Activated naive CD8-positive, alpha-beta T cell (primary cell): ENCODE measurements at regions not wholly inside any gene's neighbourhood (a gene's known extent, or its start where the extent isn't known, plus 50 kb on each side); places are given as distances from the start of the nearest gene placed in this dataset.

Experiments used
- H3K27ac Mint-ChIP-seq: one replicate; pipeline ENCODE4 v1.8.0; 2021; ENCODE audit warnings: mixed read lengths
- H3K27me3 Mint-ChIP-seq: one replicate; pipeline ENCODE4 v1.8.0; 2021; ENCODE audit warnings: mixed read lengths
- H3K36me3 Mint-ChIP-seq: one replicate; pipeline ENCODE4 v1.8.0; 2021; ENCODE audit warnings: mixed read lengths
- H3K4me1 Mint-ChIP-seq: one replicate; pipeline ENCODE4 v1.8.0; 2021; ENCODE audit warnings: low read depth, mixed read lengths
- H3K4me3 Mint-ChIP-seq: one replicate; pipeline ENCODE4 v1.8.0; 2021; ENCODE audit warnings: mild to moderate bottlenecking, mixed read lengths
- H3K9me3 Mint-ChIP-seq: one replicate; pipeline ENCODE4 v1.8.0; 2021; ENCODE audit warnings: low read depth, mixed read lengths

- Mint-ChIP-seq H3K27me3 (no peaks in the 10 kb centered on the region), H3K4me1 (no peaks in the 10 kb centered on the region), H3K4me3 (no peak overlapping the region), H3K9me3 (peaks cover 3% of the 10 kb centered on the region), H3K36me3 (no peaks in the 10 kb centered on the region), H3K27ac (no peak overlapping the region)
Measured at GRCh38 chr6:164578616-164579015, 730.8 kb downstream of the C6orf118 start.

- H3K9me3 Mint-ChIP-seq, result peaks cover 11% of the 10 kb centered on the region
- H3K4me1 Mint-ChIP-seq, result no peaks in the 10 kb centered on the region
- H3K27me3 Mint-ChIP-seq, result no peaks in the 10 kb centered on the region
- H3K27ac Mint-ChIP-seq, result no peak overlapping the region
- H3K36me3 Mint-ChIP-seq, result no peaks in the 10 kb centered on the region
- no peak overlapping the region for H3K4me3 Mint-ChIP-seq
Measured at GRCh38 chr6:164570801-164571200, 738.6 kb downstream of the C6orf118 start.

GRCh38 chr6:164569509-164569908, 739.9 kb downstream of the C6orf118 start:
- H3K36me3 Mint-ChIP-seq, result no peaks in the 10 kb centered on the region
- H3K9me3 Mint-ChIP-seq, result peaks cover 8% of the 10 kb centered on the region

DNA sequence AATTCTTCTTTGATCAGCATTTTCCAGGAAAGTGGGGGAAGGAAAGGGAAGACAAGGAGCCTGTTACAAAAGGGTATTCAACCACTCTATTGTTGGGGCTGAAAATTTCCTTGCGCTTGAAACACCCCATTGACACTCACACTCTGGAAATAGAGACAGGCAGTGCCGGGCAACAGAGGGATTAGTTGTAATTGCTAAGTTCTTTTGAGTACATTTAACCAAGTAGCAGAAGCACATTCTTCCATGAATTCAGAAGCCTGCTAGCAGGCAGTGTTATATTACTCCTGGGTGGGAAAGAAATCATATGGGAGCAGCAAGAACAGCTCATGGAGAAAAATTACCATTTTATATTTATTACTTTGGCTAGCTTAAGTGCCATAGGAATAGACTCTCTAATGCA, 745.5 kb downstream of the C6orf118 start:
- Mint-ChIP-seq H3K36me3 (no peaks in the 10 kb centered on the region), H3K27me3 (no peaks in the 10 kb centered on the region), H3K9me3 (peaks cover 14% of the 10 kb centered on the region), H3K4me1 (no peaks in the 10 kb centered on the region), H3K4me3 (no peak overlapping the region), H3K27ac (no peak overlapping the region)

More at GRCh38 chr6:164569509-164569908, 739.9 kb downstream of the C6orf118 start:
- H3K4me1 Mint-ChIP-seq, result no peaks in the 10 kb centered on the region
- no peak overlapping the region for H3K4me3 Mint-ChIP-seq
- H3K27ac Mint-ChIP-seq, result no peak overlapping the region
- no peaks in the 10 kb centered on the region for H3K27me3 Mint-ChIP-seq

DNA sequence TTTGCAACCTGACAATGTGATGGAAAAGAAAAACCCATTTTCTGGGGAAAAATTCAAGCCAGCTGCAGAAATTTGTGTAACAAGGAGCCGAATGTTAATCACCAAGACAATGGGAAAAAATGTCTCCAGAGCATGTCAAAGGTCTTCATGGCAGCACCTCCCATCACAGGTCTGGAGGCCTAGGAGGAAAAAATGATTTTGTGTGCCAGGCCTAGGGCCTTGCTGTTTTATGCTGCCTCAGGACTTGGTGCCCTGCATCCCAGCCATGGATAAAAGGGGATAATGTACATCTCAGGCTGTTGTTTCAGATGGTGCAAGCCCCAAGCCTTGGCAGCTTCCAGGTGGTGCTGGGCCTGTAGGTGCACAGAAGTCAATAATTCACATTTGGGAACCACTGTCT, 747.7 kb downstream of the C6orf118 start:
- H3K4me3 Mint-ChIP-seq, result no peak overlapping the region
- H3K27me3 Mint-ChIP-seq, result no peaks in the 10 kb centered on the region
- no peaks in the 10 kb centered on the region for H3K4me1 Mint-ChIP-seq
- peaks cover 19% of the 10 kb centered on the region for H3K9me3 Mint-ChIP-seq
- H3K36me3 Mint-ChIP-seq, result no peaks in the 10 kb centered on the region
- no peak overlapping the region for H3K27ac Mint-ChIP-seq

DNA sequence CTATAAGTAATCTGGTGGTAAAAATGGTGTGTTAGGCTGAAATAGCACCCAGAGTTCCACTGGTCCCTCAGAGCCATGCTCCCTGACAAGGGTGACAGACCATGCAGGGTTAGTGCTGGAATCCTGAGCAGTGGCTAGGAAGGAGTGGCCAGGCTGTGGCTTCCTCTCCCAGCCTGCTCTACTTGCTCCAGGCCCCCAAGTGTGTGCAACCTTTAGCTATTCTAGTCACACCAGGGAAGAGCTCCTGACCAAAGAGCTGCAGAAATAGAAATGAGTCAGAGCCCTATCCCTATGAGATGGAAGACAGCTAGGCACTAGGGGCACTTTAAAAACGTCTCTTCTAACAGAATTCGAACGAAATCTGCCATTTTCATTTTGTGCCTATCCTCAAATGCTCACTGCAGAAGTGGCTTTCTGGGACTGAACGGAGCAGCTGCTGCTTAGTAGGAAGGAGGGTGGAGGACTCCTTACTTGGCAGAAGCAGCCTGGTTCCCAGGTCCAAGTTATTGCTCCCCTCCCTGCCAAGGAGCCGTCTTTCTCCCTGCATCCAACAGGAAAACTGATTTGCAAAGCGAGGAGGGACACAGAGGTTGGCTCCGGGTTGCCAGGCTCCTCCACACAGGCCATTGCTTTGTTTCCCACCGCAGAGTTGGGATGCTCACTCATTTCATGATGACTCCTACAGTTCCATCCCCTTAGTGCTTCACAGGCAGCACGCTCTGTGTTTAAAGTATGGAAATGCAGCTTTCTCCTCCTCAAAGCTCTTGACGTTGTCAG, 754.5 kb downstream of the C6orf118 start:
- no peak overlapping the region for H3K4me3 Mint-ChIP-seq
- H3K27ac Mint-ChIP-seq, result no peak overlapping the region
- H3K4me1 Mint-ChIP-seq, result no peaks in the 10 kb centered on the region
- peaks cover 16% of the 10 kb centered on the region for H3K9me3 Mint-ChIP-seq
- H3K36me3 Mint-ChIP-seq, result no peaks in the 10 kb centered on the region
- H3K27me3 Mint-ChIP-seq, result no peaks in the 10 kb centered on the region

DNA sequence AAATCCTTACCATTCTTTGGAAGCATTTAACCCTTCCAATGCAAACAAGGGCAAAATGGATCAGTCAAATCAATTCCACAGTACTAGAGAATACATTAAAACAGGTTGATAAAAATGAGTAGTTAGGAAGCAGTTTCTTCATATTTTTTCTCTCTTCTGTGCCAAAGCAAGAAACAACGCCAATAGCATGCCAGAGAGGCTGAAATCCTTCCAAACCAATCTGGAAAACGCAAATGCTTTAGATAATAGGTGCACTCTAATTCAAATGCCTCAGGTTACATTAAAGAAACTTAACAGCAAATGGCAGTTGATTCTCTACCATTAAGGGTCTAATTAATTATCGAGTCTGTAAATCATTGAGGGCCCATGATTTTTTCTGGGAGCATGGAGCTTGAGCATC, 755.2 kb downstream of the C6orf118 start:
- H3K36me3 Mint-ChIP-seq, result no peaks in the 10 kb centered on the region
- no peak overlapping the region for H3K27ac Mint-ChIP-seq
- peaks cover 20% of the 10 kb centered on the region for H3K9me3 Mint-ChIP-seq
- no peak overlapping the region for H3K4me3 Mint-ChIP-seq
- no peaks in the 10 kb centered on the region for H3K4me1 Mint-ChIP-seq
- no peaks in the 10 kb centered on the region for H3K27me3 Mint-ChIP-seq

DNA sequence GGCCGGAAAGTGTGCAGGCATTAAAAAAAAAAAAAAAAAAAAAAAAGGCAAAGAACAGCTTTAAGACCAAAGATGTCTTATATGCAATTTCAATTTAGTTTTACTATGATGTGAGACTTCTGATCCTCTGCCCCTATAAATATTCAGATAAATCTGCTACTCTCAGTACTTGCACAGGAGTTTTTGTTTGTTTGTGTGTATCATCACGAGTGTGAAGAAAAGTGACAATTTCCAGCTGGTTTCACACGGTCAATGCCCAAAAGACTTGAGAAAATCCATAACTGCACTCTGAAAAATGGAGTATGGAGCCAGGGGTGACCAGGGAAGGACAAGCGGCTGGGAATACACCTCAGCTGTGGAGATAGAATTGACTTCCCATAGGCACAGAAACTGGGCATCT, 757.7 kb downstream of the C6orf118 start:
- no peak overlapping the region for H3K4me3 Mint-ChIP-seq
- H3K36me3 Mint-ChIP-seq, result no peaks in the 10 kb centered on the region
- H3K4me1 Mint-ChIP-seq, result no peaks in the 10 kb centered on the region
- no peak overlapping the region for H3K27ac Mint-ChIP-seq
- H3K9me3 Mint-ChIP-seq, result peaks cover 15% of the 10 kb centered on the region
- H3K27me3 Mint-ChIP-seq, result no peaks in the 10 kb centered on the region

GRCh38 chr6:164547076-164547475, 762.3 kb downstream of the C6orf118 start:
- Mint-ChIP-seq H3K9me3 (peaks cover 13% of the 10 kb centered on the region), H3K4me3 (no peak overlapping the region), H3K27me3 (no peaks in the 10 kb centered on the region), H3K4me1 (no peaks in the 10 kb centered on the region), H3K27ac (no peak overlapping the region), H3K36me3 (no peaks in the 10 kb centered on the region)

DNA sequence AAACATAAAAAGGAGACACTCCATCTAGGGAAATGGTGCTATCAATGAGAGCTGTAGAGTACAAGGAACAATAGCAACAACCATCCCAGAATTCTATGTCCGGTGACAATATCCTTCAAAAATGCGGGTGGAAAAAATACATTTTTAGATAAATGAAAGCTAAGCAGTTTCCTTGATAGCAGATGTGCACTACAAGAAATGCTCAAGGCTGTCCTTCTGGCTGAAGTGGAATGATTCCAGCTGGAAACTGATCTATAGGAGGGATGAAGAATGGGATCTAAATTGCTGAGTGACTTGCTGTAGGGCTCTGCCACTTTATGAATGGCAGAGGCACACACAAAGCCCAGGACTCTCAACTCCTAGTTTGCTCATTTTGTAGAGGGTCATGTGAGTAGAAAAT, 763.1 kb downstream of the C6orf118 start:
- Mint-ChIP-seq H3K4me3 (no peak overlapping the region), H3K9me3 (peaks cover 11% of the 10 kb centered on the region), H3K4me1 (no peaks in the 10 kb centered on the region), H3K27me3 (no peaks in the 10 kb centered on the region), H3K36me3 (no peaks in the 10 kb centered on the region), H3K27ac (no peak overlapping the region)

- Mint-ChIP-seq H3K4me3 (no peak overlapping the region), H3K36me3 (no peaks in the 10 kb centered on the region), H3K4me1 (no peaks in the 10 kb centered on the region), H3K9me3 (peaks cover 11% of the 10 kb centered on the region), H3K27me3 (no peaks in the 10 kb centered on the region), H3K27ac (no peak overlapping the region)
Measured at GRCh38 chr6:164534070-164534766, 775.2 kb downstream of the C6orf118 start.

DNA sequence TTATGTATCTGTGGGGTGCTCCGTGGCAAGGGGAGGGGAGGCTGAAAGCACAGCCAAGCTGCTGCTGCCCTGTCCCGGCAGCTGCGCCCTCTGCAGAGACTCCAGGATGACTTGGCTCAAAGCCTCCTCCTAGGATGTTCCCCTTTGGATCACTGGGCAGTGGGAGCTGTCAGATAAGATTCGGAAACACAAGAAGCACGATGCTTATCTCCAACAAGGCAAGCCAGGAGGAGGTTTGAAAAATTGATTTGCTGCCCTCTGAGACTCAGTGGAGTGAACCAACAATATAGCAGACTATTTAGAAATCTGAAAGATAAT, 776.4 kb downstream of the C6orf118 start:
- Mint-ChIP-seq H3K4me3 (no peak overlapping the region), H3K27me3 (no peaks in the 10 kb centered on the region), H3K4me1 (no peaks in the 10 kb centered on the region), H3K27ac (no peak overlapping the region), H3K36me3 (no peaks in the 10 kb centered on the region), H3K9me3 (peaks cover 7% of the 10 kb centered on the region)

GRCh38 chr6:164532198-164533044, 777.0 kb downstream of the C6orf118 start:
- Mint-ChIP-seq H3K36me3 (no peaks in the 10 kb centered on the region), H3K27me3 (no peaks in the 10 kb centered on the region), H3K27ac (no peak overlapping the region), H3K9me3 (peaks cover 3% of the 10 kb centered on the region), H3K4me3 (no peak overlapping the region), H3K4me1 (no peaks in the 10 kb centered on the region)

DNA sequence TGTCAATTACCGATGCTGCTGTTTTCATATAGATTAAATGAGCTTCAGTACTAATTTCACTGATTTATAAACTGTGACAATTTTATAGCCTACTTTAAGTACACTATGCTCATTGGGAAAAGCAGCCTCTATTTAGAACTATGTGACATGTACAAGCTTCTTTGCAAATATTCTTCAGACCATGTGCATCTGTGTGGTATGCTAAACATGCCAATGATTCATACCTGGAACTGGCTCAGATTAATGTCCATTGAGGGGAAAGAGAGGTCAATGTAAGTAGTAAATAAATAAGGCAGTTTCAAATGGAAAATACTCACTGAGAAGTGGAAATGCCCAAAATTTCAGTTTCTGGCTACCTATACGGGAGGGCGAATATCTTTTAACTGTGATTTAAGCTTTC, 777.7 kb downstream of the C6orf118 start:
- H3K4me1 Mint-ChIP-seq, result no peaks in the 10 kb centered on the region
- H3K9me3 Mint-ChIP-seq, result no peaks in the 10 kb centered on the region
- H3K27me3 Mint-ChIP-seq, result no peaks in the 10 kb centered on the region
- no peaks in the 10 kb centered on the region for H3K36me3 Mint-ChIP-seq
- H3K4me3 Mint-ChIP-seq, result no peak overlapping the region
- H3K27ac Mint-ChIP-seq, result no peak overlapping the region

- H3K36me3 Mint-ChIP-seq, result no peaks in the 10 kb centered on the region
- H3K27me3 Mint-ChIP-seq, result no peaks in the 10 kb centered on the region
- H3K4me1 Mint-ChIP-seq, result no peaks in the 10 kb centered on the region
- H3K9me3 Mint-ChIP-seq, result peaks cover 7% of the 10 kb centered on the region
- no peak overlapping the region for H3K27ac Mint-ChIP-seq
- no peak overlapping the region for H3K4me3 Mint-ChIP-seq
Measured at GRCh38 chr6:164528539-164528938, 780.9 kb downstream of the C6orf118 start.
